ENCODE measurements at regions not wholly inside any gene's neighbourhood (a gene's known extent, or its start where the extent isn't known, plus 50 kb on each side); places are given as distances from the start of the nearest gene placed in this dataset.

GRCh38 chr14:86933460-86933859 is 1059.5 kb downstream of the GALC start:
- TF ChIP-seq POLR2A (IDR thresholded peaks at IDR 0.05) (no peak), CTCF (IDR thresholded peaks at IDR 0.05) (no peak)
